SK-N-SH treated with all-trans-retinoic acid at 6 μM for 48 hours (cell line): ENCODE measurements at regions not wholly inside any gene's neighbourhood (a gene's known extent, or its start where the extent isn't known, plus 50 kb on each side); places are given as distances from the start of the nearest gene placed in this dataset.

ENCODE experiments used
- ARNTL ChIP-seq: fragments of 450-650 bp; formaldehyde crosslinking; IDR thresholded peaks from 2 replicates; pipeline ENCODE4 v1.5.0; 2020; ENCODE audit warnings: low read depth, mild to moderate bottlenecking, moderate library complexity, borderline replicate concordance
- BACH2 ChIP-seq: fragments of 250-450 bp; sonication (Bioruptor Pico); IDR thresholded peaks from 2 replicates; pipeline ENCODE4 v1.9.0; 2021; ENCODE audit warnings: mild to moderate bottlenecking, borderline replicate concordance
- CSDC2 ChIP-seq: fragments of 250-450 bp; sonication (Bioruptor Pico); IDR thresholded peaks from 2 replicates; pipeline ENCODE4 v1.5.0; 2020; ENCODE audit warnings: mild to moderate bottlenecking, moderate library complexity
- ESRRG ChIP-seq: fragments of 250-450 bp; sonication (Bioruptor Pico); IDR thresholded peaks from 2 replicates; pipeline ENCODE4 v1.6.1; 2021; ENCODE audit warnings: mild to moderate bottlenecking
- OSR1 ChIP-seq: fragments of 250-450 bp; sonication (Bioruptor Pico); IDR thresholded peaks from 2 replicates; pipeline ENCODE4 v1.8.0; 2022; ENCODE audit warnings: moderate library complexity, mild to moderate bottlenecking, inconsistent platforms
- RARB ChIP-seq: fragments of 250-450 bp; sonication (Bioruptor Pico); IDR thresholded peaks from 2 replicates; pipeline ENCODE4 v1.8.0; 2021; ENCODE audit warnings: mild to moderate bottlenecking, moderate library complexity
- SNAI2 ChIP-seq: fragments of 250-450 bp; sonication (Bioruptor Pico); IDR thresholded peaks from 2 replicates; pipeline ENCODE4 v1.5.0; 2020; ENCODE audit warnings: mild to moderate bottlenecking, moderate library complexity
- ZC3H10 ChIP-seq: fragments of 250-450 bp; sonication (Bioruptor Pico); IDR thresholded peaks from 2 replicates; pipeline ENCODE4 v1.5.1; 2021; ENCODE audit warnings: mild to moderate bottlenecking, moderate library complexity
- ZFP3 ChIP-seq: fragments of 250-450 bp; sonication (Bioruptor Pico); IDR thresholded peaks from 2 replicates; pipeline ENCODE4 v1.5.0; 2020; ENCODE audit warnings: mild to moderate bottlenecking, moderate library complexity
- ZFP30 ChIP-seq: fragments of 450-650 bp; formaldehyde crosslinking; IDR thresholded peaks from 2 replicates; pipeline ENCODE4 v1.5.0; 2022; ENCODE audit warnings: mild to moderate bottlenecking, moderate library complexity
- TF ChIP-seq, protein P1 (sequence below): fragments of 250-450 bp; sonication (Bioruptor Pico); IDR thresholded peaks from 2 replicates; pipeline ENCODE4 v1.5.0; 2020; ENCODE audit warnings: mild to moderate bottlenecking, moderate library complexity
- TF ChIP-seq, protein P2 (sequence below): fragments of 250-450 bp; sonication (Bioruptor Pico); IDR thresholded peaks from 2 replicates; pipeline ENCODE4 v1.8.0; 2021; ENCODE audit warnings: low read depth, mild to moderate bottlenecking, moderate library complexity, borderline replicate concordance

DNA sequence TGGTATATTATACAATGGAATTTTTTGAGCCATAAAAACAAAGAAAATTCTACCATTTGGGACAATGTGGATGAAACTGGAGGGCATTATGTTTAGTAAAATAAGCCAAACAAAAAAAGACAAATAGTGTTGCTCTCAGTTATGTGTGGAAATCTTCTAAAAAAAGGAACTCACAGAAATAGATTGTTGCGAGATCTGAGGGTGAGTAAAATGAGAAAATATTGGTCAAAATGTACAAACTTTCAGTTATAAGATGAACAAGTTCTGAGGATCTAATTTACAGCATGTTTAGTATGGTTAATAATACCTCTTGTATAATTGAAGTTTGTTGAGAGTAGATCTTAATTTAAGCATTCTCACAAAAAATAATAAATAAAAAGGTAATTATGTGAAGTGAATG is 291.2 kb downstream of the KIF20B start:
- TF ChIP-seq CSDC2 (CRISPR knock-in tag) (no peak), ZFP30 (CRISPR knock-in tag) (no peak), SNAI2 (CRISPR knock-in tag) (no peak), OSR1 (CRISPR knock-in tag) (no peak), ZFP3 (CRISPR knock-in tag) (no peak), ARNTL (CRISPR knock-in tag) (no peak), ZC3H10 (CRISPR knock-in tag) (no peak), BACH2 (CRISPR knock-in tag) (no peak), ESRRG (no peak), RARB (CRISPR knock-in tag) (no peak)
- TF ChIP-seq, protein P1, sequence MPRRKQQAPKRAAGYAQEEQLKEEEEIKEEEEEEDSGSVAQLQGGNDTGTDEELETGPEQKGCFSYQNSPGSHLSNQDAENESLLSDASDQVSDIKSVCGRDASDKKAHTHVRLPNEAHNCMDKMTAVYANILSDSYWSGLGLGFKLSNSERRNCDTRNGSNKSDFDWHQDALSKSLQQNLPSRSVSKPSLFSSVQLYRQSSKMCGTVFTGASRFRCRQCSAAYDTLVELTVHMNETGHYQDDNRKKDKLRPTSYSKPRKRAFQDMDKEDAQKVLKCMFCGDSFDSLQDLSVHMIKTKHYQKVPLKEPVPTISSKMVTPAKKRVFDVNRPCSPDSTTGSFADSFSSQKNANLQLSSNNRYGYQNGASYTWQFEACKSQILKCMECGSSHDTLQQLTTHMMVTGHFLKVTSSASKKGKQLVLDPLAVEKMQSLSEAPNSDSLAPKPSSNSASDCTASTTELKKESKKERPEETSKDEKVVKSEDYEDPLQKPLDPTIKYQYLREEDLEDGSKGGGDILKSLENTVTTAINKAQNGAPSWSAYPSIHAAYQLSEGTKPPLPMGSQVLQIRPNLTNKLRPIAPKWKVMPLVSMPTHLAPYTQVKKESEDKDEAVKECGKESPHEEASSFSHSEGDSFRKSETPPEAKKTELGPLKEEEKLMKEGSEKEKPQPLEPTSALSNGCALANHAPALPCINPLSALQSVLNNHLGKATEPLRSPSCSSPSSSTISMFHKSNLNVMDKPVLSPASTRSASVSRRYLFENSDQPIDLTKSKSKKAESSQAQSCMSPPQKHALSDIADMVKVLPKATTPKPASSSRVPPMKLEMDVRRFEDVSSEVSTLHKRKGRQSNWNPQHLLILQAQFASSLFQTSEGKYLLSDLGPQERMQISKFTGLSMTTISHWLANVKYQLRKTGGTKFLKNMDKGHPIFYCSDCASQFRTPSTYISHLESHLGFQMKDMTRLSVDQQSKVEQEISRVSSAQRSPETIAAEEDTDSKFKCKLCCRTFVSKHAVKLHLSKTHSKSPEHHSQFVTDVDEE (CRISPR knock-in tag): no peak
- TF ChIP-seq, protein P2, sequence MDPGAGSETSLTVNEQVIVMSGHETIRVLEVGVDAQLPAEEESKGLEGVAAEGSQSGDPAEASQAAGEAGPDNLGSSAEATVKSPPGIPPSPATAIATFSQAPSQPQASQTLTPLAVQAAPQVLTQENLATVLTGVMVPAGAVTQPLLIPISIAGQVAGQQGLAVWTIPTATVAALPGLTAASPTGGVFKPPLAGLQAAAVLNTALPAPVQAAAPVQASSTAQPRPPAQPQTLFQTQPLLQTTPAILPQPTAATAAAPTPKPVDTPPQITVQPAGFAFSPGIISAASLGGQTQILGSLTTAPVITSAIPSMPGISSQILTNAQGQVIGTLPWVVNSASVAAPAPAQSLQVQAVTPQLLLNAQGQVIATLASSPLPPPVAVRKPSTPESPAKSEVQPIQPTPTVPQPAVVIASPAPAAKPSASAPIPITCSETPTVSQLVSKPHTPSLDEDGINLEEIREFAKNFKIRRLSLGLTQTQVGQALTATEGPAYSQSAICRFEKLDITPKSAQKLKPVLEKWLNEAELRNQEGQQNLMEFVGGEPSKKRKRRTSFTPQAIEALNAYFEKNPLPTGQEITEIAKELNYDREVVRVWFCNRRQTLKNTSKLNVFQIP (CRISPR knock-in tag): no peak
